Liver (tissue), 3 donors: ENCODE measurements at regions not wholly inside any gene's neighbourhood (a gene's known extent, or its start where the extent isn't known, plus 50 kb on each side); places are given as distances from the start of the nearest gene placed in this dataset.

ENCODE experiments used
- ATF3 ChIP-seq: IDR thresholded peaks from 2 replicates; pipeline ENCODE4 v1.6.1; 2016; ENCODE audit warnings: antibody characterized with exemption
- EGR1 ChIP-seq, 2 donors: IDR thresholded peaks; 2 replicates each; pipeline ENCODE4 v1.6.1; 2016 to 2018; ENCODE audit warnings: antibody characterized with exemption in 2 of 2, low read depth in 2 of 2
- GABPA ChIP-seq, 2 donors: IDR thresholded peaks in 1 of 2; conservative IDR thresholded peaks in 1 of 2; 2 replicates each; pipeline ENCODE4 v1.6.1; 2016; ENCODE audit warnings: antibody characterized with exemption in 2 of 2, mild to moderate bottlenecking in 1 of 2, moderate library complexity in 1 of 2
- HNF4A ChIP-seq, 2 donors: conservative IDR thresholded peaks; 2 replicates each; pipeline ENCODE4 v1.6.1; 2016; ENCODE audit warnings: antibody characterized with exemption in 2 of 2, mild to moderate bottlenecking in 2 of 2
- JUND ChIP-seq, 2 donors: IDR thresholded peaks; 2 replicates each; pipeline ENCODE4 v1.6.1; 2016; ENCODE audit warnings: antibody characterized with exemption in 2 of 2
- NR2F2 ChIP-seq: IDR thresholded peaks from 2 replicates; pipeline ENCODE4 v1.6.1; 2016; ENCODE audit warnings: antibody characterized with exemption
- RAD21 ChIP-seq, 2 donors: IDR thresholded peaks; 2 replicates each; pipeline ENCODE4 v1.6.1; 2016; ENCODE audit warnings: antibody characterized with exemption in 2 of 2, mild to moderate bottlenecking in 2 of 2
- REST ChIP-seq: IDR thresholded peaks from 2 replicates; pipeline ENCODE4 v1.6.1; 2016; ENCODE audit warnings: antibody characterized with exemption, mild to moderate bottlenecking
- RXRA ChIP-seq, 2 donors: IDR thresholded peaks; 2 replicates each; pipeline ENCODE4 v1.6.1; 2017 to 2018; ENCODE audit warnings: antibody characterized with exemption in 2 of 2, mild to moderate bottlenecking in 1 of 2
- TAF1 ChIP-seq: conservative IDR thresholded peaks from 2 replicates; pipeline ENCODE4 v1.6.1; 2016; ENCODE audit warnings: antibody characterized with exemption, mild to moderate bottlenecking
- YY1 ChIP-seq: IDR thresholded peaks from 2 replicates; pipeline ENCODE4 v1.6.1; 2016; ENCODE audit warnings: antibody characterized with exemption, mild to moderate bottlenecking
- TF ChIP-seq, protein P1 (sequence below): fragments of 150-350 bp; IDR thresholded peaks from 2 replicates; pipeline ENCODE4 v1.5.1; 2017; ENCODE audit warnings: improper control_type of control experiment, low read depth, low read length; ENCODE audit not compliant: missing input control
- TF ChIP-seq, protein P2 (sequence below): IDR thresholded peaks from 2 replicates; pipeline ENCODE4 v1.6.1; 2016; ENCODE audit warnings: antibody characterized with exemption
- TF ChIP-seq, protein P3 (sequence below): IDR thresholded peaks from 2 replicates; pipeline ENCODE4 v1.6.1; 2016; ENCODE audit warnings: antibody characterized with exemption
- donor health status: healthy.
- donor health status: healthy.

DNA sequence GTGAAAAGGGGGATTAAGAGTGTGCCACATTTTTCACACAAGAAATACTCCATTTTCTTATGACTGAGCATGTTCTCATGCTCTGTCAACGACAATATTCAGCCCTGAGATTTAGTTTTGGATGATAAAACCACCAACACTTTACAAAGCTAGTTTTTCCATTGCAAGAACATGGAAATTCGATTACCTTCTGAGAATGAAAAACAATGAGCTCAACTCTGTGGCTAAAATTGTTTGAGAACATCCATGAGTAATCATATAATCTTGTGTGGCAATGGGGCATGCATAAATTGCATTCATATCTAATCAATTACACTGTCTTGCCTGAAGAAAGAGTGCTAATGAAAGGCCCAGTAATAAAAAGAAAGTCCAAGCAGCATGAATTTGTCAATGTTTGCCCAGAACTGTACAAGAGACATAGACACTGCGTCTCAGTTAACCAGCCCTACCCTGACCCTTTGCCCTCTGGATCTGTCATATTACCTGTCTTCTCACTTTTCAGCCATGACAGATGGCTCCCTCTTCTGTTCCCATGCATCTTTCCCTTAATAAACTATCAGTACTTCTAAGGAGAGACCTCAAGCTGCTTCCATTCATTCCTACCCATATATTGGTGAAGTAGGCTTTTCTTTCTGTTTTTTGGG, 253.4 kb downstream of the FAM76B start:
- TF ChIP-seq HNF4A (conservative IDR thresholded peaks at IDR 0.05) (no peak), NR2F2 (no peak), RAD21 (IDR thresholded peaks at IDR 0.05) (no peak), YY1 (no peak), TAF1 (no peak), JUND (IDR thresholded peaks at IDR 0.05) (no peak), EGR1 (IDR thresholded peaks at IDR 0.05; ENCODE audit: low read depth in 2 of 2) (no peak), GABPA (IDR thresholded peaks at IDR 0.05 in 1 of 2, conservative IDR thresholded peaks at IDR 0.05 in 1 of 2) (no peak), RXRA (IDR thresholded peaks at IDR 0.05) (no peak), REST (no peak), ATF3 (no peak)
- TF ChIP-seq, protein P1, sequence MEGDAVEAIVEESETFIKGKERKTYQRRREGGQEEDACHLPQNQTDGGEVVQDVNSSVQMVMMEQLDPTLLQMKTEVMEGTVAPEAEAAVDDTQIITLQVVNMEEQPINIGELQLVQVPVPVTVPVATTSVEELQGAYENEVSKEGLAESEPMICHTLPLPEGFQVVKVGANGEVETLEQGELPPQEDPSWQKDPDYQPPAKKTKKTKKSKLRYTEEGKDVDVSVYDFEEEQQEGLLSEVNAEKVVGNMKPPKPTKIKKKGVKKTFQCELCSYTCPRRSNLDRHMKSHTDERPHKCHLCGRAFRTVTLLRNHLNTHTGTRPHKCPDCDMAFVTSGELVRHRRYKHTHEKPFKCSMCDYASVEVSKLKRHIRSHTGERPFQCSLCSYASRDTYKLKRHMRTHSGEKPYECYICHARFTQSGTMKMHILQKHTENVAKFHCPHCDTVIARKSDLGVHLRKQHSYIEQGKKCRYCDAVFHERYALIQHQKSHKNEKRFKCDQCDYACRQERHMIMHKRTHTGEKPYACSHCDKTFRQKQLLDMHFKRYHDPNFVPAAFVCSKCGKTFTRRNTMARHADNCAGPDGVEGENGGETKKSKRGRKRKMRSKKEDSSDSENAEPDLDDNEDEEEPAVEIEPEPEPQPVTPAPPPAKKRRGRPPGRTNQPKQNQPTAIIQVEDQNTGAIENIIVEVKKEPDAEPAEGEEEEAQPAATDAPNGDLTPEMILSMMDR: no peak
- TF ChIP-seq, protein P2, sequence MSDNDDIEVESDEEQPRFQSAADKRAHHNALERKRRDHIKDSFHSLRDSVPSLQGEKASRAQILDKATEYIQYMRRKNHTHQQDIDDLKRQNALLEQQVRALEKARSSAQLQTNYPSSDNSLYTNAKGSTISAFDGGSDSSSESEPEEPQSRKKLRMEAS: no peak
- TF ChIP-seq, protein P3, sequence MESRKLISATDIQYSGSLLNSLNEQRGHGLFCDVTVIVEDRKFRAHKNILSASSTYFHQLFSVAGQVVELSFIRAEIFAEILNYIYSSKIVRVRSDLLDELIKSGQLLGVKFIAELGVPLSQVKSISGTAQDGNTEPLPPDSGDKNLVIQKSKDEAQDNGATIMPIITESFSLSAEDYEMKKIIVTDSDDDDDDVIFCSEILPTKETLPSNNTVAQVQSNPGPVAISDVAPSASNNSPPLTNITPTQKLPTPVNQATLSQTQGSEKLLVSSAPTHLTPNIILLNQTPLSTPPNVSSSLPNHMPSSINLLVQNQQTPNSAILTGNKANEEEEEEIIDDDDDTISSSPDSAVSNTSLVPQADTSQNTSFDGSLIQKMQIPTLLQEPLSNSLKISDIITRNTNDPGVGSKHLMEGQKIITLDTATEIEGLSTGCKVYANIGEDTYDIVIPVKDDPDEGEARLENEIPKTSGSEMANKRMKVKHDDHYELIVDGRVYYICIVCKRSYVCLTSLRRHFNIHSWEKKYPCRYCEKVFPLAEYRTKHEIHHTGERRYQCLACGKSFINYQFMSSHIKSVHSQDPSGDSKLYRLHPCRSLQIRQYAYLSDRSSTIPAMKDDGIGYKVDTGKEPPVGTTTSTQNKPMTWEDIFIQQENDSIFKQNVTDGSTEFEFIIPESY: no peak
